IMR-90 (cell line): ENCODE measurements at regions not wholly inside any gene's neighbourhood (a gene's known extent, or its start where the extent isn't known, plus 50 kb on each side); places are given as distances from the start of the nearest gene placed in this dataset.

Experiments
- ATAC-seq: fragments of 200-7000 bp; cut with Tn5 transposase; 2 replicates; pipeline ENCODE4 v1.9.1; 2020; ENCODE audit warnings: low read depth, mild to moderate bottlenecking, moderate library complexity
- BruUV-seq: library from RNA; stranded (reverse); fragments of 400-500 nt; replicated peaks from 2 replicates; lab custom pipeline; 2021; lab: Mats Ljungman, UMichigan
- CTCF ChIA-PET: fragments of 300-600 bp; formaldehyde crosslinking; extraction: SDS; loops from one replicate; lab custom pipeline; 2021; ENCODE audit warnings: antibody characterized with exemption; lab: Yijun Ruan, JAX
- POLR2A ChIA-PET: fragments of 300-600 bp; sonication (Branson Sonifier 250); formaldehyde crosslinking; loops from one replicate; lab custom pipeline; 2022; ENCODE audit warnings: antibody characterized with exemption; ENCODE audit not compliant: unreplicated experiment; lab: Charles Lee
- DNase-seq: peaks from one replicate; pipeline ENCODE4 v3.0.0; 2013
- H2AFZ ChIP-seq: replicated peaks from 2 replicates; pipeline ENCODE3; 2013; ENCODE audit warnings: low read length, mild to moderate bottlenecking; ENCODE audit not compliant: poor library complexity
- H2AK5ac ChIP-seq: 2 replicates; pipeline ENCODE4 v1.6.1; 2013; ENCODE audit warnings: low read depth, low read length, inconsistent platforms
- H2AK9ac ChIP-seq: replicated peaks from 2 replicates; pipeline ENCODE3; 2013; ENCODE audit warnings: mild to moderate bottlenecking, low read depth, low read length, moderate library complexity; ENCODE audit not compliant: poor library complexity
- H2BK120ac ChIP-seq: 2 replicates; pipeline ENCODE4 v1.6.1; 2013; ENCODE audit warnings: low read depth, low read length, inconsistent platforms
- H2BK15ac ChIP-seq: 3 replicates; pipeline ENCODE4 v1.6.1; 2013; ENCODE audit warnings: low read depth, low read length, inconsistent platforms
- H2BK20ac ChIP-seq: 2 replicates; pipeline ENCODE4 v1.6.1; 2013; ENCODE audit warnings: low read depth, mild to moderate bottlenecking, inconsistent platforms, low read length, moderate library complexity
- H2BK5ac ChIP-seq: 2 replicates; pipeline ENCODE4 v1.6.1; 2013; ENCODE audit warnings: mild to moderate bottlenecking, low read depth, low read length, inconsistent platforms; ENCODE audit not compliant: poor library complexity, severe bottlenecking
- H3K14ac ChIP-seq: replicated peaks from 2 replicates; pipeline ENCODE4 v1.6.1; 2013; ENCODE audit warnings: low read depth, low read length, inconsistent platforms
- H3K18ac ChIP-seq: 2 replicates; pipeline ENCODE4 v1.6.1; 2013; ENCODE audit warnings: low read depth, low read length, control low read depth
- H3K23ac ChIP-seq: 2 replicates; pipeline ENCODE4 v1.6.1; 2013; ENCODE audit warnings: low read depth, low read length, inconsistent platforms
- H3K27ac ChIP-seq: 2 replicates; pipeline ENCODE4 v1.5.1; 2013; ENCODE audit warnings: mild to moderate bottlenecking, control low read depth, low read length; ENCODE audit not compliant: insufficient read depth
- H3K27me3 ChIP-seq: 2 replicates; pipeline ENCODE4 v1.6.1; 2013; ENCODE audit warnings: low read length; ENCODE audit not compliant: control insufficient read depth, insufficient read depth
- H3K36me3 ChIP-seq: 2 replicates; pipeline ENCODE4 v1.6.1; 2013; ENCODE audit warnings: low read length, mixed read lengths; ENCODE audit not compliant: control insufficient read depth, insufficient read depth
- H3K4ac ChIP-seq: 2 replicates; pipeline ENCODE4 v1.6.1; 2013; ENCODE audit warnings: low read depth, low read length, inconsistent platforms
- H3K4me1 ChIP-seq: 2 replicates; pipeline ENCODE4 v1.6.1; 2013; ENCODE audit warnings: low read length, mixed read lengths; ENCODE audit not compliant: control insufficient read depth, insufficient read depth
- H3K4me2 ChIP-seq: 2 replicates; pipeline ENCODE4 v1.6.1; 2013; ENCODE audit warnings: low read depth, mild to moderate bottlenecking, control low read depth, low read length, moderate library complexity
- H3K4me3 ChIP-seq: 2 replicates; pipeline ENCODE4 v1.5.1; 2013; ENCODE audit warnings: low read depth, mild to moderate bottlenecking, control low read depth, low read length, moderate library complexity; ENCODE audit not compliant: insufficient read depth
- H3K56ac ChIP-seq: 2 replicates; pipeline ENCODE4 v1.6.1; 2013; ENCODE audit warnings: low read length, inconsistent platforms; ENCODE audit not compliant: insufficient read depth; ENCODE audit errors: extremely low read depth
- H3K79me1 ChIP-seq, 2 experiments: 2 replicates each; pipeline ENCODE4 v1.6.1; 2013; ENCODE audit warnings: low read length in 2 of 2, inconsistent platforms in 1 of 2, low read depth in 1 of 2
- H3K9ac ChIP-seq: 2 replicates; pipeline ENCODE4 v1.6.1; 2013; ENCODE audit warnings: low read depth, low read length, control low read depth
- H3K9me1 ChIP-seq: 2 replicates; pipeline ENCODE4 v1.6.1; 2013; ENCODE audit warnings: low read length, inconsistent platforms; ENCODE audit not compliant: insufficient read depth
- H3K9me3 ChIP-seq: 2 replicates; pipeline ENCODE4 v1.6.1; 2013; ENCODE audit warnings: low read length; ENCODE audit not compliant: control insufficient read depth, insufficient read depth
- H4K20me1 ChIP-seq: 2 replicates; pipeline ENCODE4 v1.6.1; 2013; ENCODE audit warnings: low read length, inconsistent platforms; ENCODE audit not compliant: insufficient read depth
- H4K5ac ChIP-seq: 2 replicates; pipeline ENCODE4 v1.6.1; 2013; ENCODE audit warnings: mild to moderate bottlenecking, low read depth, low read length, control low read depth
- H4K8ac ChIP-seq, 2 experiments: 2 replicates each; pipeline ENCODE4 v1.6.1; 2013; ENCODE audit warnings: low read depth in 2 of 2, low read length in 2 of 2, control low read depth in 1 of 2, inconsistent platforms in 1 of 2
- H4K91ac ChIP-seq: 2 replicates; pipeline ENCODE4 v1.6.1; 2013; ENCODE audit warnings: low read depth, low read length, inconsistent platforms; ENCODE audit not compliant: insufficient read depth
- BHLHE40 ChIP-seq: fragments of 150-350 bp; IDR thresholded peaks from 2 replicates; pipeline ENCODE4 v1.6.1; 2016; ENCODE audit warnings: mild to moderate bottlenecking, low read depth, low read length
- CEBPB ChIP-seq: IDR thresholded peaks from 2 replicates; pipeline ENCODE4 v1.6.1; 2012; ENCODE audit warnings: low read depth, low read length, improper control_type of control experiment
- CHD1 ChIP-seq: IDR thresholded peaks from 2 replicates; pipeline ENCODE4 v1.6.1; 2012; ENCODE audit warnings: low read depth, low read length, improper control_type of control experiment
- FOS ChIP-seq: fragments of 150-350 bp; IDR thresholded peaks from 2 replicates; pipeline ENCODE4 v1.6.1; 2016; ENCODE audit warnings: low read depth, low read length
- MAFK ChIP-seq: IDR thresholded peaks from 2 replicates; pipeline ENCODE4 v1.6.1; 2012; ENCODE audit warnings: low read depth, low read length, improper control_type of control experiment
- MAZ ChIP-seq: IDR thresholded peaks from 2 replicates; pipeline ENCODE4 v1.6.1; 2012; ENCODE audit warnings: low read depth, mild to moderate bottlenecking, low read length, improper control_type of control experiment, moderate library complexity, borderline replicate concordance
- MXI1 ChIP-seq: IDR thresholded peaks from 2 replicates; pipeline ENCODE4 v1.6.1; 2012; ENCODE audit warnings: low read depth, mild to moderate bottlenecking, low read length, moderate library complexity, borderline replicate concordance
- NFE2L2 ChIP-seq: fragments of 150-350 bp; IDR thresholded peaks from 2 replicates; pipeline ENCODE4 v1.6.1; 2016; ENCODE audit warnings: low read depth, mild to moderate bottlenecking, low read length
- POLR2A ChIP-seq: IDR thresholded peaks from 2 replicates; pipeline ENCODE4 v1.6.1; 2012; ENCODE audit warnings: mild to moderate bottlenecking, low read depth, low read length
- RAD21 ChIP-seq: IDR thresholded peaks from 2 replicates; pipeline ENCODE4 v1.6.1; 2012; ENCODE audit warnings: low read length, improper control_type of control experiment
- RCOR1 ChIP-seq: IDR thresholded peaks from 2 replicates; pipeline ENCODE4 v1.6.1; 2012; ENCODE audit warnings: mild to moderate bottlenecking, low read length, improper control_type of control experiment; ENCODE audit not compliant: insufficient replicate concordance
- RFX5 ChIP-seq: IDR thresholded peaks from 2 replicates; pipeline ENCODE4 v1.8.0; 2012; ENCODE audit warnings: low read depth, mild to moderate bottlenecking, low read length, moderate library complexity
- SMC3 ChIP-seq: fragments of 150-350 bp; IDR thresholded peaks from 2 replicates; pipeline ENCODE4 v1.6.1; 2016; ENCODE audit warnings: low read depth, mild to moderate bottlenecking, antibody characterized with exemption, low read length, moderate library complexity
- WGBS, 2 experiments: methylation state at CpG; one replicate each; pipeline versions ENCODE4 v1.1.5 to v1.1.7; 2013; ENCODE audit warnings: missing lambda C conversion rate in 2 of 2; ENCODE audit not compliant: insufficient read length in 1 of 2; ENCODE audit errors: extremely low coverage in 2 of 2; 5-methylcytosine and 5-hydroxymethylcytosine counted together
- dilution Hi-C: fragments of 300-500 bp; cut with HindIII; formaldehyde crosslinking; loops from one replicate; pipeline ENCODE4 v1.14.3; 2018; ENCODE audit warnings: low sequenced_read_pairs; ENCODE audit not compliant: unreplicated experiment
- in situ Hi-C: fragments of 300-500 bp; cut with MboI; formaldehyde crosslinking; loops from 3 replicates; pipeline ENCODE4 v1.14.3; 2019; ENCODE audit warnings: low sequenced_read_pairs, inconsistent platforms, mixed read lengths
- intact Hi-C: fragments of 100-400 bp; cut with micrococcal nuclease; formaldehyde crosslinking; loops from 2 replicates; pipeline ENCODE4 v1.10.0; 2022
- TF ChIP-seq, protein P1 (sequence below): fragments of 150-350 bp; IDR thresholded peaks from 2 replicates; pipeline ENCODE4 v1.6.1; 2017; ENCODE audit warnings: mild to moderate bottlenecking, antibody characterized with exemption, low read length, low read depth
- TF ChIP-seq, protein P2 (sequence below): fragments of 150-350 bp; IDR thresholded peaks from 2 replicates; pipeline ENCODE4 v1.6.1; 2016; ENCODE audit warnings: low read depth, mild to moderate bottlenecking, low read length, moderate library complexity, borderline replicate concordance
- TF ChIP-seq, protein P3 (sequence below): conservative IDR thresholded peaks from 2 replicates; pipeline ENCODE4 v1.5.1; 2012; ENCODE audit warnings: mild to moderate bottlenecking, low read depth, low read length, improper control_type of control experiment

DNA sequence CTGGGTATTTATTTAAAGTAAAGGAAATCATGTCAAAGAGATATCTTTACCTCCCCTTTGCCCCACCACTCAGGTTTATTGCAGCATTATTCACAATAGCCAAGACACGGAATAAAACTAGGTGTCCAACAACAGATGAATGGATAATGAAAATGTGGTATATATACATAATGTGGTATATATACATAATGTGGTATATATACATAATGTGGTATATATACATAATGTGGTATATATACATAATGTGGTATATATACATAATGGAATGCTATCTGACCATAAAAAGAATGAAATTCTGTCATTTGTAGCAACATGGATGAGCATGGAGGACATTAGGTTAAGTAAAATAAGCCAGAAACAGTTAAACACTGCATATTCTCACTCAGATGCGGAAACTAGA lies 262.6 kb upstream of the PLXNA2 start:
- no CpG with 5 or more reads among the region's 2 CpGs for WGBS, 2 experiments
- Histone ChIP-seq H3K9me1 (no peaks in the 10 kb centered on the region), H2AFZ (no peak overlapping the region), H3K4me1 (no peaks in the 10 kb centered on the region), H4K91ac (no peak overlapping the region), H3K27ac (no peak overlapping the region), H2AK9ac (no peak overlapping the region), H2BK120ac (no peak overlapping the region), H3K9ac (no peak overlapping the region), H3K4me3 (no peak overlapping the region), H3K4ac (no peak overlapping the region), H3K4me2 (no peak overlapping the region), H2BK20ac (no peak overlapping the region), H3K56ac (no peak overlapping the region), H2AK5ac (no peak overlapping the region), H2BK5ac (no peak overlapping the region), H3K79me1 (no peaks in the 10 kb centered on the region), H3K27me3 (no peaks in the 10 kb centered on the region), H3K36me3 (no peaks in the 10 kb centered on the region), H3K14ac (no peak overlapping the region), H3K18ac (no peak overlapping the region), H4K20me1 (no peaks in the 10 kb centered on the region), H3K23ac (no peak overlapping the region), H4K5ac (no peak overlapping the region), H4K8ac (no peak overlapping the region), H3K9me3 (0 out of 2 replicates have a peak, but pooled peaks cover 2% of the 10 kb centered on the region), H2BK15ac (no peak overlapping the region)
- ChIA-PET POLR2A (no interaction called here), CTCF (no interaction called here)
- in situ Hi-C loops (no loop called here), dilution Hi-C loops (no loop called here), intact Hi-C loops (no loop called here)
- no peak for ATAC-seq
- DNase-seq, result no peak
- TF ChIP-seq, protein P1, sequence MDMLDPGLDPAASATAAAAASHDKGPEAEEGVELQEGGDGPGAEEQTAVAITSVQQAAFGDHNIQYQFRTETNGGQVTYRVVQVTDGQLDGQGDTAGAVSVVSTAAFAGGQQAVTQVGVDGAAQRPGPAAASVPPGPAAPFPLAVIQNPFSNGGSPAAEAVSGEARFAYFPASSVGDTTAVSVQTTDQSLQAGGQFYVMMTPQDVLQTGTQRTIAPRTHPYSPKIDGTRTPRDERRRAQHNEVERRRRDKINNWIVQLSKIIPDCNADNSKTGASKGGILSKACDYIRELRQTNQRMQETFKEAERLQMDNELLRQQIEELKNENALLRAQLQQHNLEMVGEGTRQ, result no peak
- TF ChIP-seq NFE2L2 (no peak), RFX5 (no peak), RAD21 (no peak), FOS (no peak), BHLHE40 (no peak), SMC3 (no peak), RCOR1 (no peak), CEBPB (no peak), MXI1 (no peak), CHD1 (no peak), MAZ (no peak), POLR2A (no peak), MAFK (no peak)
- TF ChIP-seq, protein P2, sequence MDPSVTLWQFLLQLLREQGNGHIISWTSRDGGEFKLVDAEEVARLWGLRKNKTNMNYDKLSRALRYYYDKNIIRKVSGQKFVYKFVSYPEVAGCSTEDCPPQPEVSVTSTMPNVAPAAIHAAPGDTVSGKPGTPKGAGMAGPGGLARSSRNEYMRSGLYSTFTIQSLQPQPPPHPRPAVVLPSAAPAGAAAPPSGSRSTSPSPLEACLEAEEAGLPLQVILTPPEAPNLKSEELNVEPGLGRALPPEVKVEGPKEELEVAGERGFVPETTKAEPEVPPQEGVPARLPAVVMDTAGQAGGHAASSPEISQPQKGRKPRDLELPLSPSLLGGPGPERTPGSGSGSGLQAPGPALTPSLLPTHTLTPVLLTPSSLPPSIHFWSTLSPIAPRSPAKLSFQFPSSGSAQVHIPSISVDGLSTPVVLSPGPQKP, result no peak
- TF ChIP-seq, protein P3, sequence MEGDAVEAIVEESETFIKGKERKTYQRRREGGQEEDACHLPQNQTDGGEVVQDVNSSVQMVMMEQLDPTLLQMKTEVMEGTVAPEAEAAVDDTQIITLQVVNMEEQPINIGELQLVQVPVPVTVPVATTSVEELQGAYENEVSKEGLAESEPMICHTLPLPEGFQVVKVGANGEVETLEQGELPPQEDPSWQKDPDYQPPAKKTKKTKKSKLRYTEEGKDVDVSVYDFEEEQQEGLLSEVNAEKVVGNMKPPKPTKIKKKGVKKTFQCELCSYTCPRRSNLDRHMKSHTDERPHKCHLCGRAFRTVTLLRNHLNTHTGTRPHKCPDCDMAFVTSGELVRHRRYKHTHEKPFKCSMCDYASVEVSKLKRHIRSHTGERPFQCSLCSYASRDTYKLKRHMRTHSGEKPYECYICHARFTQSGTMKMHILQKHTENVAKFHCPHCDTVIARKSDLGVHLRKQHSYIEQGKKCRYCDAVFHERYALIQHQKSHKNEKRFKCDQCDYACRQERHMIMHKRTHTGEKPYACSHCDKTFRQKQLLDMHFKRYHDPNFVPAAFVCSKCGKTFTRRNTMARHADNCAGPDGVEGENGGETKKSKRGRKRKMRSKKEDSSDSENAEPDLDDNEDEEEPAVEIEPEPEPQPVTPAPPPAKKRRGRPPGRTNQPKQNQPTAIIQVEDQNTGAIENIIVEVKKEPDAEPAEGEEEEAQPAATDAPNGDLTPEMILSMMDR, result no peak
- BruUV-seq, result no TSS peak
